Gastrocnemius medialis (tissue), 4 donors: ENCODE measurements at regions not wholly inside any gene's neighbourhood (a gene's known extent, or its start where the extent isn't known, plus 50 kb on each side); places are given as distances from the start of the nearest gene placed in this dataset.

Experiments used
- CTCF ChIP-seq, 5 experiments: fragments of 450-650 bp in 3 of 5; fragments of 200-600 bp in 2 of 5; sonication (generic) in 2 of 5; IDR thresholded peaks in 4 of 5; conservative IDR thresholded peaks in 1 of 5; 1 replicate in 4 of 5; 2 replicates in 1 of 5; pipeline ENCODE4 v1.5.1; 2016 to 2019; ENCODE audit warnings: antibody characterized with exemption in 5 of 5, mild to moderate bottlenecking in 3 of 5, moderate library complexity in 3 of 5
- POLR2A ChIP-seq, 2 donors: fragments of 450-650 bp; IDR thresholded peaks; one replicate each; pipeline ENCODE4 v1.6.1; 2017; ENCODE audit warnings: antibody characterized with exemption in 2 of 2, mild to moderate bottlenecking in 2 of 2, moderate library complexity in 2 of 2

- TF ChIP-seq POLR2A (IDR thresholded peaks at IDR 0.05): no peak
- no peak for TF ChIP-seq CTCF (IDR thresholded peaks at IDR 0.05 in 4 of 5, conservative IDR thresholded peaks at IDR 0.05 in 1 of 5)
Observed at GRCh38 chr2:59019566-59020159, 778.5 kb upstream of the FANCL start.
